DND-41 (cell line): ENCODE measurements at regions not wholly inside any gene's neighbourhood (a gene's known extent, or its start where the extent isn't known, plus 50 kb on each side); places are given as distances from the start of the nearest gene placed in this dataset.

ENCODE experiments used
- ATAC-seq: fragments of 200-7000 bp; cut with Tn5 transposase; 3 replicates; pipeline ENCODE4 v1.9.1; 2021; ENCODE audit warnings: low read depth; ENCODE audit not compliant: insufficient read depth
- DNase-seq: peaks from one replicate; pipeline ENCODE4 v3.0.0-alpha.2; 2020
- H2AFZ ChIP-seq: 2 replicates; pipeline ENCODE4 v1.6.0; 2012; ENCODE audit warnings: low read depth, low read length
- H3K27ac ChIP-seq: 2 replicates; pipeline ENCODE4 v1.5.1; 2012; ENCODE audit warnings: low read length, inconsistent platforms
- H3K27me3 ChIP-seq: fragments of 200-600 bp; sonication (generic); 2 replicates; pipeline ENCODE4 v1.6.0; 2012; ENCODE audit warnings: low read length, mild to moderate bottlenecking, inconsistent platforms; ENCODE audit not compliant: insufficient read depth, poor library complexity
- H3K36me3 ChIP-seq: 2 replicates; pipeline ENCODE4 v1.5.1; 2012; ENCODE audit warnings: low read length, inconsistent platforms; ENCODE audit not compliant: insufficient read depth
- H3K4me1 ChIP-seq: 2 replicates; pipeline ENCODE4 v1.5.1; 2012; ENCODE audit warnings: mild to moderate bottlenecking, low read length; ENCODE audit not compliant: insufficient read depth
- H3K4me2 ChIP-seq: 2 replicates; pipeline ENCODE4 v1.6.0; 2012; ENCODE audit warnings: mild to moderate bottlenecking, moderate library complexity, low read length, inconsistent platforms; ENCODE audit not compliant: insufficient read depth
- H3K4me3 ChIP-seq, 2 experiments: fragments of 200-600 bp in 1 of 2; shearing (Covaris generic) in 1 of 2; 2 replicates each; pipeline ENCODE4 v1.5.1; 2012 to 2016; ENCODE audit warnings: inconsistent platforms in 2 of 2, low read length in 2 of 2, mild to moderate bottlenecking in 2 of 2, low read depth in 1 of 2, moderate library complexity in 1 of 2
- H3K79me2 ChIP-seq: 2 replicates; pipeline ENCODE4 v1.6.0; 2012; ENCODE audit warnings: low read length, inconsistent platforms; ENCODE audit not compliant: insufficient read depth
- H3K9ac ChIP-seq: 2 replicates; pipeline ENCODE4 v1.6.0; 2012; ENCODE audit warnings: low read depth, mild to moderate bottlenecking, inconsistent platforms, low read length, moderate library complexity
- H3K9me3 ChIP-seq: 2 replicates; pipeline ENCODE4 v1.5.1; 2012; ENCODE audit warnings: low read length, moderate library complexity, mild to moderate bottlenecking, inconsistent platforms; ENCODE audit not compliant: insufficient read depth, severe bottlenecking
- H4K20me1 ChIP-seq: 2 replicates; pipeline ENCODE4 v1.6.0; 2012; ENCODE audit warnings: low read length; ENCODE audit not compliant: insufficient read depth
- CTCF ChIP-seq: IDR thresholded peaks from 2 replicates; pipeline ENCODE4 v1.5.1; 2012; ENCODE audit warnings: borderline replicate concordance, low read length, moderate library complexity, mild to moderate bottlenecking; ENCODE audit not compliant: poor library complexity, severe bottlenecking; ENCODE audit errors: extremely low read depth
- EZH2 ChIP-seq: IDR thresholded peaks from 3 replicates; pipeline ENCODE4 v1.6.1; 2012; ENCODE audit warnings: borderline replicate concordance, low read depth, mild to moderate bottlenecking, moderate library complexity, low read length, inconsistent platforms; ENCODE audit not compliant: severe bottlenecking

- ATAC-seq (no peak), DNase-seq (no peak)
- Histone ChIP-seq H2AFZ (no peak overlapping the region), H3K79me2 (no peaks in the 10 kb centered on the region), H3K4me3 (no peak overlapping the region), H3K36me3 (no peaks in the 10 kb centered on the region), H3K27ac (no peak overlapping the region), H3K27me3 (no peaks in the 10 kb centered on the region), H3K9ac (no peak overlapping the region), H3K9me3 (no peaks in the 10 kb centered on the region), H4K20me1 (no peaks in the 10 kb centered on the region), H3K4me1 (no peaks in the 10 kb centered on the region), H3K4me2 (no peak overlapping the region)
- TF ChIP-seq EZH2 (no peak), CTCF (no peak)
Measured at GRCh38 chr18:55101458-55101824, 142.2 kb upstream of the CCDC68 start.

GRCh38 chr18:55100817-55101457 is 141.7 kb upstream of the CCDC68 start:
- Histone ChIP-seq H3K36me3 (no peaks in the 10 kb centered on the region), H3K4me1 (no peaks in the 10 kb centered on the region), H3K9me3 (no peaks in the 10 kb centered on the region), H3K4me2 (no peak overlapping the region), H4K20me1 (no peaks in the 10 kb centered on the region), H3K4me3 (no peak overlapping the region), H2AFZ (no peak overlapping the region), H3K27ac (no peak overlapping the region), H3K79me2 (no peaks in the 10 kb centered on the region), H3K27me3 (no peaks in the 10 kb centered on the region), H3K9ac (no peak overlapping the region)
- ATAC-seq, result no peak
- DNase-seq, result no peak
- TF ChIP-seq EZH2, result no peak
- TF ChIP-seq CTCF, result no peak

GRCh38 chr18:55097456-55098170 is 138.4 kb upstream of the CCDC68 start:
- no peak overlapping the region for H3K4me2 ChIP-seq
- TF ChIP-seq CTCF (no peak), EZH2 (no peak)
- no peak overlapping the region for H2AFZ ChIP-seq
- H3K27ac ChIP-seq, result no peak overlapping the region
- H3K9me3 ChIP-seq, result no peaks in the 10 kb centered on the region
- no peaks in the 10 kb centered on the region for H3K27me3 ChIP-seq
- H3K4me1 ChIP-seq, result no peaks in the 10 kb centered on the region
- H3K36me3 ChIP-seq, result no peaks in the 10 kb centered on the region
- no peak overlapping the region for H3K4me3 ChIP-seq
- no peaks in the 10 kb centered on the region for H3K79me2 ChIP-seq
- DNase-seq (no peak), ATAC-seq (no peak)
- H3K9ac ChIP-seq, result no peak overlapping the region
- no peaks in the 10 kb centered on the region for H4K20me1 ChIP-seq
